ENCODE measurements at regions not wholly inside any gene's neighbourhood (a gene's known extent, or its start where the extent isn't known, plus 50 kb on each side); places are given as distances from the start of the nearest gene placed in this dataset.

GRCh38 chr5:169458221-169458620 is 125.4 kb upstream of the SPDL1 start:
- TF ChIP-seq CTCF (conservative IDR thresholded peaks at IDR 0.05) = no peak
- no peak for TF ChIP-seq ZFX (IDR thresholded peaks at IDR 0.05)

Measured in C4-2B (cell line).